ENCODE measurements at regions not wholly inside any gene's neighbourhood (a gene's known extent, or its start where the extent isn't known, plus 50 kb on each side); places are given as distances from the start of the nearest gene placed in this dataset.
"Not testable (repeated sequence)": the region's sequence is repeated elsewhere in the genome, so short reads cannot be mapped to it uniquely, and the experiment has no call there.

DNA sequence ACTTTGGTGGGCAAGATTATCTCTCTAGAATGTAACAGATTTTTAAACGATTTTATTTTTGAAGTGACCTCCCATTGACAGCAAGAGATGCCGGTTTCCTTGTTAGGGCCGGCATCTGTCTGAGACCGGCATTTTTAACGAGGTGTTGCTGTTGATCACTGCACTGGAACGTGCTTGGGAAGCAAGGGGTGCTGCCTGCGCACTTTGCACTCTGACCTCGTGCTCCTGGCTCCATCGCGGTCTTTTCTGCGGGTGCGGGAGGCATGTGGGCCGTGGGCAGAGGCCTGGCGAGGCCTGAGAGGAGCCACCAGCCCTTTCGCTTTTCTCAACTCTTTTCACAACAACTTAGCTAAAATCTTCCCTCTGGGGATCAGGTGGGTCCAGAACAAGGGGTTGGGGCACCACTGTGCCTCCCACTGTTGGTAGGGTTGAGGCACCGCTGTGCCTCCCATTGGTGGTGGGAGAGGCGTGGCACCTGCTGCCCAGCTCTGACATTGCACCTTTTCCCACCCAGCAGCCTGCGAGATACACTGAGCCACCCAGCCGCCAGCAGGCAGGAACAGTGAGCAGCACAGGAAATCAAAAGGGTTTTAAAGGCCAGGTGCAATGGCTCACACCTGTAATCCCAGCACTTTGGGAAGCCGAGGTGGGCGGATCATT lies 209.5 kb downstream of the LAT start:
- not testable (repeated sequence) for TF ChIP-seq FOXP2 (optimal IDR thresholded peaks at IDR 0.05; ENCODE audit: control extremely low read depth, extremely low read length, insufficient read depth); EZH2 (IDR thresholded peaks at IDR 0.05); POLR2AphosphoS5 (IDR thresholded peaks at IDR 0.05; ENCODE audit: borderline replicate concordance, low read depth, low read length)
